H1 (cell line): ENCODE measurements at regions not wholly inside any gene's neighbourhood (a gene's known extent, or its start where the extent isn't known, plus 50 kb on each side); places are given as distances from the start of the nearest gene placed in this dataset.

Experiments
- CTCF ChIA-PET: fragments of 300-600 bp; sonication (Branson Sonifier 250); formaldehyde crosslinking; loops from one replicate; lab custom pipeline; 2021; ENCODE audit not compliant: partially characterized antibody; lab: Charles Lee
- POLR2A ChIA-PET: fragments of 300-600 bp; sonication (Branson Sonifier 250); formaldehyde crosslinking; loops from one replicate; lab custom pipeline; 2021; ENCODE audit warnings: inconsistent platforms; ENCODE audit not compliant: partially characterized antibody; lab: Charles Lee
- DNase-seq, 2 experiments: peaks; one replicate each; pipeline versions ENCODE4 v3.0.0 to v3.0.0-alpha.2; 2010 to 2022; ENCODE audit warnings: low spot score in 2 of 2, low read depth in 1 of 2, mixed read lengths in 1 of 2
- FAIRE-seq: peaks from 2 replicates; lab custom pipeline; 2011; peaks lifted over from hg19 to GRCh38; lab: Jason Lieb, UNC
- H2AFZ ChIP-seq: 2 replicates; pipeline ENCODE4 v1.8.1; 2012; ENCODE audit warnings: low read length, inconsistent platforms
- H2AK5ac ChIP-seq: 2 replicates; pipeline ENCODE4 v1.6.1; 2013; ENCODE audit warnings: low read depth, low read length
- H2BK120ac ChIP-seq: replicated peaks from 2 replicates; pipeline ENCODE3; 2013; ENCODE audit warnings: low read depth, low read length, inconsistent platforms
- H2BK12ac ChIP-seq: 2 replicates; pipeline ENCODE4 v1.6.1; 2013; ENCODE audit warnings: low read depth, low read length
- H2BK15ac ChIP-seq: 2 replicates; pipeline ENCODE4 v1.6.1; 2013; ENCODE audit warnings: low read length
- H2BK20ac ChIP-seq: 2 replicates; pipeline ENCODE4 v1.6.1; 2013; ENCODE audit warnings: low read length
- H2BK5ac ChIP-seq: 2 replicates; pipeline ENCODE4 v1.6.1; 2013; ENCODE audit warnings: low read depth, low read length
- H3K14ac ChIP-seq: 2 replicates; pipeline ENCODE4 v1.6.1; 2013; ENCODE audit warnings: inconsistent platforms; ENCODE audit not compliant: insufficient read length
- H3K18ac ChIP-seq: 2 replicates; pipeline ENCODE4 v1.6.1; 2013; ENCODE audit warnings: low read length; ENCODE audit errors: extremely low read depth
- H3K23ac ChIP-seq: 2 replicates; pipeline ENCODE4 v1.6.1; 2013; ENCODE audit warnings: inconsistent platforms; ENCODE audit not compliant: insufficient read length
- H3K23me2 ChIP-seq: 2 replicates; pipeline ENCODE4 v1.6.1; 2013; ENCODE audit warnings: low read depth, low read length
- H3K27ac ChIP-seq: 2 replicates; pipeline ENCODE4 v1.6.1; 2011; ENCODE audit warnings: low read depth, low read length, inconsistent platforms
- H3K27me3 ChIP-seq, 4 experiments: replicated peaks in 1 of 4; 1 replicate in 1 of 4; 2 replicates in 3 of 4; pipeline versions ENCODE4 v1.6.1 to v1.8.1; 2011 to 2013; ENCODE audit warnings: low read length in 3 of 4, mild to moderate bottlenecking in 3 of 4, inconsistent platforms in 2 of 4, mixed read lengths in 2 of 4, moderate library complexity in 1 of 4; ENCODE audit not compliant: control insufficient read depth in 3 of 4, insufficient read depth in 3 of 4; ENCODE audit errors: extremely low read depth in 1 of 4
- H3K36me3 ChIP-seq, 4 experiments: 2 replicates each; pipeline versions ENCODE4 v1.6.1 to v1.8.1; 2011 to 2013; ENCODE audit warnings: mild to moderate bottlenecking in 4 of 4, low read length in 3 of 4, moderate library complexity in 2 of 4, control low read depth in 1 of 4, inconsistent platforms in 1 of 4; ENCODE audit not compliant: insufficient read depth in 4 of 4, control insufficient read depth in 2 of 4
- H3K4ac ChIP-seq: replicated peaks from 2 replicates; pipeline ENCODE3; 2013; ENCODE audit warnings: low read length, low read depth, mixed read lengths, inconsistent platforms; ENCODE audit not compliant: insufficient read length
- H3K4me1 ChIP-seq, 4 experiments: replicated peaks in 1 of 4; 1 replicate in 1 of 4; 2 replicates in 3 of 4; pipeline versions ENCODE4 v1.6.1 to v1.8.1; 2011 to 2013; ENCODE audit warnings: low read length in 3 of 4, inconsistent platforms in 2 of 4, mixed read lengths in 1 of 4; ENCODE audit not compliant: insufficient read depth in 4 of 4, control insufficient read depth in 3 of 4
- H3K4me2 ChIP-seq, 2 experiments: 2 replicates each; pipeline versions ENCODE4 v1.6.1 to v1.8.1; 2011 to 2013; ENCODE audit warnings: low read depth in 2 of 2, low read length in 2 of 2, control low read depth in 1 of 2, inconsistent platforms in 1 of 2, mild to moderate bottlenecking in 1 of 2; ENCODE audit not compliant: insufficient read depth in 1 of 2
- H3K4me3 ChIP-seq, 4 experiments: fragments of 200-600, 300-600 bp in 1 of 4; sonication (generic), shearing (Covaris generic), sonication (Bioruptor Twin) in 1 of 4; 2 replicates each; pipeline versions ENCODE4 v1.5.1 to v1.8.1; 2011 to 2016; ENCODE audit warnings: low read length in 4 of 4, low read depth in 3 of 4, control low read depth in 2 of 4, inconsistent platforms in 2 of 4, mild to moderate bottlenecking in 2 of 4, mixed read lengths in 1 of 4, moderate library complexity in 1 of 4; ENCODE audit not compliant: insufficient read depth in 2 of 4; ENCODE audit errors: extremely low read depth in 1 of 4
- H3K56ac ChIP-seq: replicated peaks from 2 replicates; pipeline ENCODE3; 2013; ENCODE audit warnings: low read depth, mild to moderate bottlenecking, mixed read lengths, low read length, inconsistent platforms; ENCODE audit not compliant: insufficient read length
- H3K79me1 ChIP-seq: 2 replicates; pipeline ENCODE4 v1.6.1; 2013; ENCODE audit warnings: low read depth, low read length, control low read depth
- H3K79me2 ChIP-seq, 2 experiments: 2 replicates each; pipeline versions ENCODE4 v1.6.1 to v1.8.1; 2012 to 2013; ENCODE audit warnings: low read length in 2 of 2, mild to moderate bottlenecking in 2 of 2, inconsistent platforms in 1 of 2; ENCODE audit not compliant: insufficient read depth in 2 of 2, control insufficient read depth in 1 of 2
- H3K9ac ChIP-seq, 4 experiments: replicated peaks in 1 of 4; 1 replicate in 1 of 4; 2 replicates in 3 of 4; pipeline versions ENCODE4 v1.6.1 to v1.8.1; 2011 to 2013; ENCODE audit warnings: low read depth in 3 of 4, low read length in 3 of 4, control low read depth in 2 of 4, mild to moderate bottlenecking in 2 of 4, moderate library complexity in 2 of 4, inconsistent platforms in 1 of 4; ENCODE audit errors: extremely low read depth in 1 of 4
- H3K9me3 ChIP-seq, 2 experiments: 2 replicates each; pipeline versions ENCODE4 v1.6.1 to v1.8.1; 2012 to 2013; ENCODE audit warnings: mild to moderate bottlenecking in 2 of 2, moderate library complexity in 2 of 2, control low read depth in 1 of 2, inconsistent platforms in 1 of 2, low read depth in 1 of 2, low read length in 1 of 2, mixed read lengths in 1 of 2; ENCODE audit not compliant: insufficient read depth in 2 of 2
- H4K20me1 ChIP-seq, 2 experiments: replicated peaks in 1 of 2; 2 replicates each; pipeline versions ENCODE3 to v1.8.1; 2011 to 2013; ENCODE audit warnings: inconsistent platforms in 2 of 2, low read length in 2 of 2, mild to moderate bottlenecking in 1 of 2; ENCODE audit not compliant: insufficient read depth in 2 of 2, control insufficient read depth in 1 of 2
- H4K5ac ChIP-seq: 2 replicates; pipeline ENCODE4 v1.6.1; 2013; ENCODE audit warnings: low read length, low read depth, mixed read lengths, inconsistent platforms; ENCODE audit not compliant: insufficient read length
- H4K8ac ChIP-seq: 2 replicates; pipeline ENCODE4 v1.8.0; 2013; ENCODE audit warnings: mild to moderate bottlenecking, moderate library complexity, low read length, inconsistent platforms; ENCODE audit not compliant: insufficient read depth; ENCODE audit errors: extremely low read depth
- H4K91ac ChIP-seq: replicated peaks from 2 replicates; pipeline ENCODE3; 2013; ENCODE audit warnings: low read length, mixed read lengths, inconsistent platforms; ENCODE audit not compliant: insufficient read length
- EZH2 ChIP-seq: fragments of 200-600 bp; sonication (generic); IDR thresholded peaks from 2 replicates; pipeline ENCODE4 v1.7.1; 2012; ENCODE audit warnings: low read depth, mild to moderate bottlenecking, moderate library complexity, low read length, inconsistent platforms; ENCODE audit not compliant: severe bottlenecking
- FOSL1 ChIP-seq: IDR thresholded peaks from 2 replicates; pipeline ENCODE4 v1.6.1; 2011; ENCODE audit warnings: mild to moderate bottlenecking, low read depth, low read length, moderate library complexity; ENCODE audit not compliant: insufficient read depth
- GABPA ChIP-seq: IDR thresholded peaks from 2 replicates; pipeline ENCODE4 v1.6.1; 2011; ENCODE audit warnings: mild to moderate bottlenecking, low read length, moderate library complexity, borderline replicate concordance; ENCODE audit not compliant: insufficient read depth
- GTF2F1 ChIP-seq: IDR thresholded peaks from 2 replicates; pipeline ENCODE4 v1.6.1; 2012; ENCODE audit warnings: low read depth, low read length, improper control_type of control experiment, borderline replicate concordance
- KDM1A ChIP-seq: fragments of 200-600, 300-600 bp; sonication (generic); IDR thresholded peaks from 2 replicates; pipeline ENCODE4 v1.7.1; 2016; ENCODE audit warnings: mild to moderate bottlenecking, low read length, borderline replicate concordance
- SIN3A ChIP-seq, 2 experiments: IDR thresholded peaks in 1 of 2; conservative IDR thresholded peaks in 1 of 2; 2 replicates each; pipeline ENCODE4 v1.6.1; 2011 to 2012; ENCODE audit warnings: low read length in 2 of 2, improper control_type of control experiment in 1 of 2, low read depth in 1 of 2, mild to moderate bottlenecking in 1 of 2
- YY1 ChIP-seq: IDR thresholded peaks from 2 replicates; pipeline ENCODE4 v1.6.1; 2011; ENCODE audit warnings: low read depth, mild to moderate bottlenecking, low read length
- WGBS, 2 experiments: shearing (Covaris generic) in 1 of 2; methylation state at CpG; one replicate each; pipeline versions ENCODE4 v1.1.6 to v1.1.7; 2013 to 2015; ENCODE audit warnings: low lambda C conversion rate in 2 of 2, mixed read lengths in 2 of 2, inconsistent platforms in 1 of 2, low coverage in 1 of 2, missing lambda C conversion rate in 1 of 2; ENCODE audit not compliant: insufficient replicate concordance in 2 of 2, insufficient coverage in 1 of 2, insufficient read length in 1 of 2; ENCODE audit errors: extremely low coverage in 1 of 2, missing lambda C conversion rate in 1 of 2; 5-methylcytosine and 5-hydroxymethylcytosine counted together

- Histone ChIP-seq H2BK5ac (no peak overlapping the region), H4K91ac (no peak overlapping the region), H3K23ac (no peak overlapping the region), H3K27me3 (no peaks in the 10 kb centered on the region), H2AFZ (no peak overlapping the region), H3K9ac (no peak overlapping the region), H3K56ac (no peak overlapping the region), H3K27ac (no peak overlapping the region), H2BK12ac (no peak overlapping the region), H3K18ac (no peak overlapping the region), H2AK5ac (no peak overlapping the region), H3K4me2 (no peak overlapping the region), H3K23me2 (no peaks in the 10 kb centered on the region), H2BK15ac (no peak overlapping the region), H3K4me1 (no peaks in the 10 kb centered on the region), H2BK120ac (no peak overlapping the region), H3K79me1 (no peaks in the 10 kb centered on the region), H2BK20ac (no peak overlapping the region), H3K36me3 (no peaks in the 10 kb centered on the region), H3K4me3 (no peak overlapping the region), H3K79me2 (no peaks in the 10 kb centered on the region), H4K20me1 (no peaks in the 10 kb centered on the region), H4K5ac (no peak overlapping the region), H4K8ac (no peak overlapping the region), H3K4ac (no peak overlapping the region), H3K14ac (no peak overlapping the region), H3K9me3 (no peaks in the 10 kb centered on the region)
- DNase-seq: no peak
- ChIA-PET CTCF (interaction anchor here (0.6 kb wide), 1 partner anchor 46 kb away, joined by 3 read pairs; no protein-coding TSS in a partner anchor), POLR2A (no interaction called here)
- TF ChIP-seq GTF2F1: no peak
- no peak for TF ChIP-seq YY1
- TF ChIP-seq GABPA: no peak
- no peak for TF ChIP-seq EZH2
- no peak for TF ChIP-seq SIN3A (conservative IDR thresholded peaks at IDR 0.05 in 1 of 2, IDR thresholded peaks at IDR 0.05 in 1 of 2; ENCODE audit: low read depth in 1 of 2, low read length in 2 of 2)
- no peak for TF ChIP-seq KDM1A
- no peak for TF ChIP-seq FOSL1
- WGBS, 2 experiments: 88% methylated on average over 2 of the region's 2 CpGs; no CpG with 5 or more reads in 1 of the 2 experiments
- no peak for FAIRE-seq
Measured at GRCh38 chr13:87536899-87537298, 134.3 kb upstream of the SLITRK5 start.
